Neutrophil (primary cell): ENCODE measurements at regions not wholly inside any gene's neighbourhood (a gene's known extent, or its start where the extent isn't known, plus 50 kb on each side); places are given as distances from the start of the nearest gene placed in this dataset.

Experiments used
- H3K27ac ChIP-seq: fragments of 200-600 bp; sonication (generic); 2 replicates; pipeline ENCODE4 v1.5.1; 2016; ENCODE audit warnings: mild to moderate bottlenecking, moderate library complexity
- H3K27me3 ChIP-seq: fragments of 200-600 bp; sonication (generic); 2 replicates; pipeline ENCODE4 v1.6.0; 2016; ENCODE audit warnings: mild to moderate bottlenecking
- H3K36me3 ChIP-seq: fragments of 200-600 bp; sonication (generic); 2 replicates; pipeline ENCODE4 v1.5.1; 2017
- H3K4me1 ChIP-seq, 2 experiments: fragments of 200-600 bp in 1 of 2; sonication (generic) in 1 of 2; 1 replicate in 1 of 2; 2 replicates in 1 of 2; pipeline versions ENCODE4 v1.5.1 to v1.6.1; 2013 to 2016; ENCODE audit warnings: low read depth in 1 of 2, low read length in 1 of 2, mild to moderate bottlenecking in 1 of 2, moderate library complexity in 1 of 2; ENCODE audit not compliant: control insufficient read depth in 1 of 2, insufficient read depth in 1 of 2
- H3K4me3 ChIP-seq, 2 experiments: fragments of 200-600 bp in 1 of 2; sonication (generic) in 1 of 2; 1 replicate in 1 of 2; 2 replicates in 1 of 2; pipeline ENCODE4 v1.5.1; 2013 to 2016; ENCODE audit warnings: low read depth in 1 of 2, low read length in 1 of 2, mild to moderate bottlenecking in 1 of 2, moderate library complexity in 1 of 2
- H3K9me3 ChIP-seq: fragments of 200-600 bp; sonication (generic); 2 replicates; pipeline ENCODE4 v1.5.1; 2016
- TF ChIP-seq, protein P1 (sequence below): fragments of 200-600 bp; sonication (generic); IDR thresholded peaks from 2 replicates; pipeline ENCODE4 v1.5.1; 2016; ENCODE audit warnings: antibody characterized with exemption

DNA sequence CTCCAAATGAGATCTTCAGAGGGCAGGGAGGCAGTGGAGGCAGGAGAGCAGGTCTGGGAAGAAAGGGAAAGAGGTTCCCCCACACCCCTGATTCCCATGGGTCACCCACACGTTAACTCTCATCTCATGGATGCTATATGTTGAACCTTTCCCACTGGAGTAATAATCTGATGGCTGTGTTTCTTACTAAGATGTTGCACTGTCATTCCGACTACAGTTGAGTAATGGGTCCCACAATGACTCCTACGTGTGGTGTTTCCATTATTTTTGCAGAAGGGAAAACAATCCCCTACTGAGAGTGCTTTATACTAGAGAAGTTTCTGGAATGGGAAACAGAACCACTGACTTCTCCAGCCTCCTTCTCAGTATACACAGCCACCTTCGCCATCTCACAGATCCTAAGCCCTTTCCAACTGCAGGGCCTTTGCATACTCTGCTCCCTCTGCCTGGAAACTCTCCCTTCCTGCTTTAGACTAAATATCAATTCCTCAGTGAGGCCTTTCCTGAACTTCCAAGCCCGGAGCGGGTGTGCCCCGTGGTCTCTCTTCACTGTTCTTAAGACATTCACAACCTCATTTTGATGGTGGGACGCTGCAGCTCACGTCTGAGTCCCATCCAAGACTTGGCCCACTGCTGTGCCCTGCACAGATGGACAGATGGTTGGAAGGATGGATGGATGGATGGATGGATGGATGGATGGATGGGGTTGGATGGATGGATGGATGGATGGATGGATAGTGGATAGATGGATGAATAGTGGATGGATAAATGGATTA is 238.6 kb upstream of the PMEPA1 start:
- TF ChIP-seq, protein P1, sequence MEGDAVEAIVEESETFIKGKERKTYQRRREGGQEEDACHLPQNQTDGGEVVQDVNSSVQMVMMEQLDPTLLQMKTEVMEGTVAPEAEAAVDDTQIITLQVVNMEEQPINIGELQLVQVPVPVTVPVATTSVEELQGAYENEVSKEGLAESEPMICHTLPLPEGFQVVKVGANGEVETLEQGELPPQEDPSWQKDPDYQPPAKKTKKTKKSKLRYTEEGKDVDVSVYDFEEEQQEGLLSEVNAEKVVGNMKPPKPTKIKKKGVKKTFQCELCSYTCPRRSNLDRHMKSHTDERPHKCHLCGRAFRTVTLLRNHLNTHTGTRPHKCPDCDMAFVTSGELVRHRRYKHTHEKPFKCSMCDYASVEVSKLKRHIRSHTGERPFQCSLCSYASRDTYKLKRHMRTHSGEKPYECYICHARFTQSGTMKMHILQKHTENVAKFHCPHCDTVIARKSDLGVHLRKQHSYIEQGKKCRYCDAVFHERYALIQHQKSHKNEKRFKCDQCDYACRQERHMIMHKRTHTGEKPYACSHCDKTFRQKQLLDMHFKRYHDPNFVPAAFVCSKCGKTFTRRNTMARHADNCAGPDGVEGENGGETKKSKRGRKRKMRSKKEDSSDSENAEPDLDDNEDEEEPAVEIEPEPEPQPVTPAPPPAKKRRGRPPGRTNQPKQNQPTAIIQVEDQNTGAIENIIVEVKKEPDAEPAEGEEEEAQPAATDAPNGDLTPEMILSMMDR, result no peak
- Histone ChIP-seq H3K4me3 (no peak overlapping the region), H3K27me3 (no peaks in the 10 kb centered on the region), H3K4me1 (no peaks in the 10 kb centered on the region), H3K27ac (no peak overlapping the region), H3K9me3 (no peaks in the 10 kb centered on the region), H3K36me3 (no peaks in the 10 kb centered on the region)

DNA sequence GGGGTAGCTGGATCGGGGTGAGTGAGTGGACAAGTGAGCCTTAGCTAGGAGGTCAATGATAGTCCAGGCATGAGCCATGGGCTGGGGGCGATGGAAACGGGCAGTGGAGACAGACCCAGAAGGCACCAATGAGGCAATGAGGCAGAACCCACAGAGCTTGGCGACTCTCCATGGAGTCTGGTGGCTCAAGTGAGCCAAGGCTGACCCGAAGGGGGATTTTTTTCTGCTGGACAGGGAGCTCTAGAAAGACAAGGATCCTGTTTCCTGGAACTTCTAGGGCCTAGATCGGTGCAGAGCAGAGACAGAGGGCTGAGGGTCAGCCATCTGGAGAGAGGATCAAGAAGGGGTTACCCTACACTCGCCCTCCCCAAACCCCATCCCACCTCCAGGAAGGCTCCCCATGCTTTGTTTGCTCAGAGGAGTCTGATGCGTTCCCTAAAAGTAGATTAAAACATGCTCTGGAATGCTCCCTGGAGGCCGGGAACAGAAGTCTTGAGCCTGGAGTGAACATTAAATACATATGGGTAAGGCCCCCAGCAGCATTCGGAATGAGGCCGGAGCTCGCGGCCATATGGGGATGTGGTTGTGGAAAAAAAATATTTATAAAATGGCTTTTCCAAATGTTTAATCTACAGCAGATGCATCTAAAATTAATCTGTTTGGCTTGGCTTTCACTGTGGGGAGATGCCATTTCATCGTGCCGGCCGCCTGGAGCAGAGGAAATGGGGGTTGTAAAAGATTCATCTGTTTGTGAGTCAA is 237.8 kb upstream of the PMEPA1 start:
- Histone ChIP-seq H3K27ac (no peak overlapping the region), H3K27me3 (no peaks in the 10 kb centered on the region), H3K9me3 (no peaks in the 10 kb centered on the region), H3K4me1 (no peaks in the 10 kb centered on the region), H3K36me3 (no peaks in the 10 kb centered on the region), H3K4me3 (no peak overlapping the region)
- TF ChIP-seq, protein P1, result no peak

DNA sequence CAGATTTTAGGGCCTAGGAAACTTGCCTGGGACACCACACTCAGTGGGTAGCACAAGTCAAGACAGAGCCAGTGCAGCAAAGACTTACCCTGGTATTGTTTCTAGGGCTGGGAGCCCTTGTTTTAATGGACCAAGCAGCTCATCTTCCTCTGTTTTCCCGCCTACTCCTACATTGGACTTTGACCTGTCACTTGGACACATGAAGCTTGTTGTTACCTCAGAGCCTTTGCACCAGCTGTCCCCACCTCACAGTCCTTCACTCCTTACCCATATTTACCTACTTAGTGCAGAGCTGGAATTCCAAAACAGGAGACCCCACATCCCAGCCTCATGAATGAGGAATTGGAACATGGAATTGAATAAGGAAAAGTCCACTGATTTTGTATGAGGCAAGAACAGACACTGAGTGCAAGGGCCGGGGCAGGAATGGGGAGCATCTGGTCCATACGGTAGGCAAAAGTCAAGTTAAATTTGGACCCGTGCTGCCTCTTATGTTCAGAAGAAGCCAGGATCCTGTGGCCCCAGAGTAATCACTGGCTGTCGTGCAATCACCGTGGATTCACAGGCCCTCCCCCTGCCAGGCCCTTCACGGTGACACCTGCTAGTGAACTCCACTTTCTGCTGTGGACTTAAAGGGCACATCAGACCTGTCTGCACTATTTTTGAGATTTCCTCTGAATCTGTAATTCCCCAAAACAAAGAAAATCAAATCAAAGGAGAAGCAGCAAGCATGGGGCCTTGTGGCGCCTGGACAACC is 236.9 kb upstream of the PMEPA1 start:
- Histone ChIP-seq H3K27me3 (no peaks in the 10 kb centered on the region), H3K27ac (no peak overlapping the region), H3K9me3 (no peaks in the 10 kb centered on the region), H3K4me1 (no peaks in the 10 kb centered on the region), H3K36me3 (no peaks in the 10 kb centered on the region), H3K4me3 (no peak overlapping the region)
- TF ChIP-seq, protein P1, result no peak

DNA sequence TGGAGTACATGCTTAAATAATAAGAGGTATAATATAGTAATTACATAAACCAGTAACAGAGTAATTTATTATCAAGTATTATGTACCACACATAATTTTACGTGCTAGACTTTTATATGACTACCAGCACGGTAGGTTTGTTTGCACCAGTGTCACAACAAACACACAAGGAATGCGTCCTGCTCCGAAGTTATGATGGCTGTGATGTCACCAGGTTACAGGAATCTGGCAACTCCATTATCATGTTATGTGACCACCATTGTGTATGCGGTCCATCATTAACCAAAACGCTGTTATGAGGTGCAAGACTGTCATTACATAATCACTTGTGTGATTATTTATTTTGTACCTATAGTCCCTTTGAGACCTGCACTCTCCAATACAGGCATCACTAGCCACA is 235.2 kb upstream of the PMEPA1 start:
- Histone ChIP-seq H3K27ac (no peak overlapping the region), H3K4me1 (no peaks in the 10 kb centered on the region)

DNA sequence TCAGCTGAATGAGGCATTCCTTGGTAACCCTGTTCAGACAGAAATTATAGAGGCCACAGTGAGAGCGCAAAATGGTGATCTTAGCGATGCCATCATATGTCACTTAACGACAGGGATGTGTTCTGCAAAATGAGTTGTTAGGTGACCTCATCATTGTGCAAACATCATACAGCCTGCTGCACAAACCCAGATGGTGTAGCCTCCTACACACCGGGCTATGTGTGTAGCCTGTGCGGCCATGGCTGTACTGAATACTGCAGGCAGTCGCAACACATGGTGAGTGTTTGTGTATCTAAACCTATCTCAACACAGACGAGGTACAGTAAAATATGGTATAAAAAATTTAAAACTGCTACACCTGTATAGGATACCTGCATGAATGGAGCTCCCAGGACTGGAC is 234.1 kb upstream of the PMEPA1 start:
- Histone ChIP-seq H3K27ac (no peak overlapping the region), H3K27me3 (no peaks in the 10 kb centered on the region), H3K4me1 (no peaks in the 10 kb centered on the region), H3K36me3 (no peaks in the 10 kb centered on the region), H3K9me3 (no peaks in the 10 kb centered on the region), H3K4me3 (no peak overlapping the region)
- TF ChIP-seq, protein P1, result no peak

More for the DNA sequence above, 235.2 kb upstream of the PMEPA1 start:
- H3K27me3 ChIP-seq, result no peaks in the 10 kb centered on the region
- no peaks in the 10 kb centered on the region for H3K9me3 ChIP-seq
- H3K4me3 ChIP-seq, result no peak overlapping the region
- TF ChIP-seq, protein P1, result no peak
- H3K36me3 ChIP-seq, result no peaks in the 10 kb centered on the region
